VCaP (cell line): ENCODE measurements at regions not wholly inside any gene's neighbourhood (a gene's known extent, or its start where the extent isn't known, plus 50 kb on each side); places are given as distances from the start of the nearest gene placed in this dataset.

Source experiments
- H3K27ac ChIP-seq: fragments of 450-650 bp; 2 replicates; pipeline ENCODE4 v1.5.1; 2017
- CTCF ChIP-seq: fragments of 450-650 bp; conservative IDR thresholded peaks from 2 replicates; pipeline ENCODE4 v1.5.1; 2017; ENCODE audit warnings: mild to moderate bottlenecking, moderate library complexity

- no peak overlapping the region for H3K27ac ChIP-seq
- no peak for TF ChIP-seq CTCF
Measured at GRCh38 chr2:16330571-16330970, 335.1 kb downstream of the CYRIA start.

GRCh38 chr2:16330012-16330411 is 335.6 kb downstream of the CYRIA start:
- TF ChIP-seq CTCF, result no peak
- H3K27ac ChIP-seq, result no peak overlapping the region

- TF ChIP-seq CTCF, result no peak
- H3K27ac ChIP-seq, result no peak overlapping the region
Measured at GRCh38 chr2:16329421-16329820, 336.2 kb downstream of the CYRIA start.

- no peak overlapping the region for H3K27ac ChIP-seq
- no peak for TF ChIP-seq CTCF
Measured at GRCh38 chr2:16328521-16329190, 337.0 kb downstream of the CYRIA start.

GRCh38 chr2:16327326-16327725 is 338.3 kb downstream of the CYRIA start:
- no peak overlapping the region for H3K27ac ChIP-seq
- TF ChIP-seq CTCF, result no peak

- no peak overlapping the region for H3K27ac ChIP-seq
- TF ChIP-seq CTCF, result no peak
Measured at GRCh38 chr2:16326711-16327300, 338.8 kb downstream of the CYRIA start.

GRCh38 chr2:16325976-16326510 is 339.6 kb downstream of the CYRIA start:
- H3K27ac ChIP-seq, result no peak overlapping the region
- TF ChIP-seq CTCF, result no peak
